Smooth muscle cell (in vitro differentiated cells): ENCODE measurements at regions not wholly inside any gene's neighbourhood (a gene's known extent, or its start where the extent isn't known, plus 50 kb on each side); places are given as distances from the start of the nearest gene placed in this dataset.

ENCODE experiments used
- DNase-seq: peaks from one replicate; lab custom pipeline; 2025; ENCODE audit not compliant: unreplicated experiment; lab: John Stamatoyannopoulos, UW
- H2AFZ ChIP-seq: fragments of 200-600 bp; sonication (generic); 2 replicates; pipeline ENCODE4 v1.6.0; 2016; ENCODE audit warnings: antibody characterized with exemption, low read depth, mild to moderate bottlenecking
- H3F3A ChIP-seq: fragments of 200-600 bp; sonication (generic); 2 replicates; pipeline ENCODE4 v1.6.0; 2017; ENCODE audit warnings: antibody characterized with exemption, low read depth
- H3K27ac ChIP-seq: fragments of 200-600 bp; sonication (generic); 2 replicates; pipeline ENCODE4 v1.5.1; 2016; ENCODE audit warnings: low read depth, mild to moderate bottlenecking
- H3K27me3 ChIP-seq: fragments of 200-600 bp; sonication (generic); 2 replicates; pipeline ENCODE4 v1.6.1; 2016; ENCODE audit warnings: low read depth, mild to moderate bottlenecking
- H3K36me3 ChIP-seq: fragments of 200-600 bp; sonication (generic); 2 replicates; pipeline ENCODE4 v1.5.1; 2016; ENCODE audit warnings: low read depth
- H3K4me1 ChIP-seq: fragments of 200-600 bp; sonication (generic); 2 replicates; pipeline ENCODE4 v1.5.1; 2016; ENCODE audit warnings: low read depth
- H3K4me2 ChIP-seq: fragments of 200-600 bp; sonication (generic); 2 replicates; pipeline ENCODE4 v1.6.0; 2016; ENCODE audit warnings: mild to moderate bottlenecking
- H3K4me3 ChIP-seq: fragments of 200-600 bp; sonication (generic); 2 replicates; pipeline ENCODE4 v1.5.1; 2016; ENCODE audit warnings: mild to moderate bottlenecking
- H3K79me2 ChIP-seq: fragments of 200-600 bp; sonication (generic); 2 replicates; pipeline ENCODE4 v1.6.0; 2016; ENCODE audit warnings: low read depth, mild to moderate bottlenecking
- H3K9ac ChIP-seq: fragments of 200-600 bp; sonication (generic); 2 replicates; pipeline ENCODE4 v1.6.0; 2016; ENCODE audit warnings: low read depth
- H3K9me3 ChIP-seq: fragments of 200-600 bp; sonication (generic); replicated peaks from 2 replicates; pipeline ENCODE4 v1.5.1; 2016; ENCODE audit warnings: low read depth
- H4K20me1 ChIP-seq: fragments of 200-600 bp; sonication (generic); 2 replicates; pipeline ENCODE4 v1.6.0; 2016; ENCODE audit warnings: low read depth
- WGBS: methylation state at CpG from one replicate; pipeline ENCODE4 v1.1.7; 2016; ENCODE audit warnings: low lambda C conversion rate; 5-methylcytosine and 5-hydroxymethylcytosine counted together
- TF ChIP-seq, protein P1 (sequence below): fragments of 200-600 bp; sonication (generic); IDR thresholded peaks from 2 replicates; pipeline ENCODE4 v1.5.1; 2017; ENCODE audit warnings: borderline replicate concordance, mild to moderate bottlenecking, antibody characterized with exemption; ENCODE audit not compliant: insufficient read depth, poor library complexity, severe bottlenecking

GRCh38 chr3:81270603-81271379 is 490.7 kb downstream of the GBE1 start:
- Histone ChIP-seq H3K79me2 (no peaks in the 10 kb centered on the region), H3K4me1 (no peaks in the 10 kb centered on the region), H3K9ac (no peak overlapping the region), H3F3A (no peaks in the 10 kb centered on the region), H4K20me1 (no peaks in the 10 kb centered on the region), H3K4me2 (no peak overlapping the region), H2AFZ (no peak overlapping the region), H3K36me3 (no peaks in the 10 kb centered on the region), H3K4me3 (no peak overlapping the region), H3K9me3 (no peaks in the 10 kb centered on the region), H3K27me3 (no peaks in the 10 kb centered on the region), H3K27ac (no peak overlapping the region)
- 60% methylated on average over 3 of the region's 3 CpGs for WGBS
- TF ChIP-seq, protein P1, sequence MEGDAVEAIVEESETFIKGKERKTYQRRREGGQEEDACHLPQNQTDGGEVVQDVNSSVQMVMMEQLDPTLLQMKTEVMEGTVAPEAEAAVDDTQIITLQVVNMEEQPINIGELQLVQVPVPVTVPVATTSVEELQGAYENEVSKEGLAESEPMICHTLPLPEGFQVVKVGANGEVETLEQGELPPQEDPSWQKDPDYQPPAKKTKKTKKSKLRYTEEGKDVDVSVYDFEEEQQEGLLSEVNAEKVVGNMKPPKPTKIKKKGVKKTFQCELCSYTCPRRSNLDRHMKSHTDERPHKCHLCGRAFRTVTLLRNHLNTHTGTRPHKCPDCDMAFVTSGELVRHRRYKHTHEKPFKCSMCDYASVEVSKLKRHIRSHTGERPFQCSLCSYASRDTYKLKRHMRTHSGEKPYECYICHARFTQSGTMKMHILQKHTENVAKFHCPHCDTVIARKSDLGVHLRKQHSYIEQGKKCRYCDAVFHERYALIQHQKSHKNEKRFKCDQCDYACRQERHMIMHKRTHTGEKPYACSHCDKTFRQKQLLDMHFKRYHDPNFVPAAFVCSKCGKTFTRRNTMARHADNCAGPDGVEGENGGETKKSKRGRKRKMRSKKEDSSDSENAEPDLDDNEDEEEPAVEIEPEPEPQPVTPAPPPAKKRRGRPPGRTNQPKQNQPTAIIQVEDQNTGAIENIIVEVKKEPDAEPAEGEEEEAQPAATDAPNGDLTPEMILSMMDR: no peak
- no peak for DNase-seq

DNA sequence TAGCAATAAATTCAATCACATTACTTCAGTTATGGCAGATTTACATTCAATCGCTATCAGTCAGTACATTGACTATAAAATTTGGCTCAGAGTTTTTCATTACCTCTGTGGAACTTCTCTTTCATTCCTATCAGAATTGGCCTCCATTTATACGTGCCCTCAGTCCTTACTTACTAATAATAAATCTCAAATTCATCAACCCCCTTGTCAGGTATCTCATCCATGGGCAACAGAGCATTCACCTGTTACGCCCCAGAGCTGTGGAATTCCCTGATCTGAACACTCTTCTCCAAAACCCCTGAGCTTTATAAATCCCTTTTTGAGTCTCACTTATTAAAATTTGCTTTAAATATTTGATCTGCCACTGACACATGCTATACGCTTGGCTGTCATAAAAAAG is 492.9 kb downstream of the GBE1 start:
- H3K9me3 ChIP-seq: no peaks in the 10 kb centered on the region
- no peaks in the 10 kb centered on the region for H3K4me1 ChIP-seq
- H3K4me2 ChIP-seq: no peak overlapping the region
- H3K4me3 ChIP-seq: no peak overlapping the region
- no peaks in the 10 kb centered on the region for H3K79me2 ChIP-seq
- TF ChIP-seq, protein P1: no peak
- no peak overlapping the region for H3K27ac ChIP-seq
- no peak for DNase-seq
- no peaks in the 10 kb centered on the region for H3K27me3 ChIP-seq
- no peaks in the 10 kb centered on the region for H3F3A ChIP-seq
- no peak overlapping the region for H2AFZ ChIP-seq
- no peaks in the 10 kb centered on the region for H3K36me3 ChIP-seq
- no peak overlapping the region for H3K9ac ChIP-seq
- H4K20me1 ChIP-seq: no peaks in the 10 kb centered on the region
- 93% methylated on average over 4 of the region's 4 CpGs for WGBS

GRCh38 chr3:81261996-81262395 is 499.4 kb downstream of the GBE1 start:
- no peaks in the 10 kb centered on the region for H3K36me3 ChIP-seq

More at GRCh38 chr3:81261996-81262395, 499.4 kb downstream of the GBE1 start:
- no peaks in the 10 kb centered on the region for H3K4me1 ChIP-seq
- H3K9me3 ChIP-seq: no peaks in the 10 kb centered on the region
- no peak overlapping the region for H3K9ac ChIP-seq
- DNase-seq: no peak
- H3K4me2 ChIP-seq: no peak overlapping the region
- WGBS: 90% methylated on average over 1 of the region's 1 CpG
- H3K4me3 ChIP-seq: no peak overlapping the region
- H3F3A ChIP-seq: no peaks in the 10 kb centered on the region
- no peak overlapping the region for H3K27ac ChIP-seq
- no peaks in the 10 kb centered on the region for H3K79me2 ChIP-seq
- H4K20me1 ChIP-seq: no peaks in the 10 kb centered on the region
- no peaks in the 10 kb centered on the region for H3K27me3 ChIP-seq
- TF ChIP-seq, protein P1: no peak
- no peak overlapping the region for H2AFZ ChIP-seq
